ENCODE measurements at regions not wholly inside any gene's neighbourhood (a gene's known extent, or its start where the extent isn't known, plus 50 kb on each side); places are given as distances from the start of the nearest gene placed in this dataset.

GRCh38 chr3:99242271-99242670 lies 340.8 kb upstream of the DCBLD2 start:
- intact Hi-C loops (cut with DNase I): no loop called here
- Histone ChIP-seq H3K27ac (no peak overlapping the region), H3K9me3 (no peaks in the 10 kb centered on the region), H3K4me3 (no peak overlapping the region), H3K36me3 (no peaks in the 10 kb centered on the region), H3K4me1 (no peaks in the 10 kb centered on the region), H3K27me3 (no peaks in the 10 kb centered on the region)
- TF ChIP-seq POLR2A (IDR thresholded peaks at IDR 0.05) (no peak), CTCF (IDR thresholded peaks at IDR 0.05) (no peak)
- DNase-seq (ENCODE audit: extremely low spot score in 2 of 2): no peak

- intact Hi-C loops (cut with DNase I): no loop called here
- no peaks in the 10 kb centered on the region for H3K27me3 ChIP-seq
- H3K4me3 ChIP-seq: no peak overlapping the region
- H3K4me1 ChIP-seq: no peaks in the 10 kb centered on the region
- H3K27ac ChIP-seq: no peak overlapping the region
- H3K9me3 ChIP-seq: no peaks in the 10 kb centered on the region
- no peak for DNase-seq (ENCODE audit: extremely low spot score in 2 of 2)
- H3K36me3 ChIP-seq: no peaks in the 10 kb centered on the region
- TF ChIP-seq CTCF (IDR thresholded peaks at IDR 0.05): no peak
- TF ChIP-seq POLR2A (IDR thresholded peaks at IDR 0.05): no peak
- no peak for TF ChIP-seq POLR2AphosphoS5 (IDR thresholded peaks at IDR 0.05; ENCODE audit: insufficient read depth in 1 of 2, low read depth in 1 of 2)
Measured at GRCh38 chr3:99240700-99241099, 339.2 kb upstream of the DCBLD2 start.

GRCh38 chr3:99236576-99236975 lies 335.1 kb upstream of the DCBLD2 start:
- Histone ChIP-seq H3K27ac (no peak overlapping the region), H3K4me3 (no peak overlapping the region), H3K27me3 (no peaks in the 10 kb centered on the region), H3K36me3 (no peaks in the 10 kb centered on the region), H3K9me3 (no peaks in the 10 kb centered on the region), H3K4me1 (no peaks in the 10 kb centered on the region)
- no peak for DNase-seq (ENCODE audit: extremely low spot score in 2 of 2)
- TF ChIP-seq POLR2AphosphoS5 (IDR thresholded peaks at IDR 0.05; ENCODE audit: insufficient read depth in 1 of 2, low read depth in 1 of 2) (no peak), POLR2A (IDR thresholded peaks at IDR 0.05) (no peak), CTCF (IDR thresholded peaks at IDR 0.05) (no peak)
- intact Hi-C loops (cut with DNase I): no loop called here

- H3K4me1 ChIP-seq: no peaks in the 10 kb centered on the region
- no peaks in the 10 kb centered on the region for H3K27me3 ChIP-seq
- no peaks in the 10 kb centered on the region for H3K9me3 ChIP-seq
- intact Hi-C loops (cut with DNase I): no loop called here
- no peak for DNase-seq (ENCODE audit: extremely low spot score in 2 of 2)
- H3K36me3 ChIP-seq: no peaks in the 10 kb centered on the region
- H3K4me3 ChIP-seq: no peak overlapping the region
- no peak for TF ChIP-seq POLR2A (IDR thresholded peaks at IDR 0.05)
- TF ChIP-seq POLR2AphosphoS5 (IDR thresholded peaks at IDR 0.05; ENCODE audit: insufficient read depth in 1 of 2, low read depth in 1 of 2): no peak
- no peak for TF ChIP-seq CTCF (IDR thresholded peaks at IDR 0.05)
- H3K27ac ChIP-seq: no peak overlapping the region
Measured at GRCh38 chr3:99232696-99233095, 331.2 kb upstream of the DCBLD2 start.

- intact Hi-C loops (cut with DNase I): no loop called here
- no peaks in the 10 kb centered on the region for H3K27me3 ChIP-seq
- no peak for TF ChIP-seq POLR2AphosphoS5 (IDR thresholded peaks at IDR 0.05; ENCODE audit: insufficient read depth in 1 of 2, low read depth in 1 of 2)
- no peaks in the 10 kb centered on the region for H3K9me3 ChIP-seq
- no peak overlapping the region for H3K4me3 ChIP-seq
- no peak overlapping the region for H3K27ac ChIP-seq
- H3K4me1 ChIP-seq: no peaks in the 10 kb centered on the region
- no peak for DNase-seq (ENCODE audit: extremely low spot score in 2 of 2)
- H3K36me3 ChIP-seq: no peaks in the 10 kb centered on the region
Measured at GRCh38 chr3:99218468-99218867, 317.0 kb upstream of the DCBLD2 start.

- H3K36me3 ChIP-seq: no peaks in the 10 kb centered on the region
- no peak overlapping the region for H3K4me3 ChIP-seq
- no peaks in the 10 kb centered on the region for H3K27me3 ChIP-seq
- no peak for DNase-seq (ENCODE audit: extremely low spot score in 2 of 2)
- intact Hi-C loops (cut with DNase I): no loop called here
- TF ChIP-seq POLR2A (IDR thresholded peaks at IDR 0.05): no peak
- no peaks in the 10 kb centered on the region for H3K4me1 ChIP-seq
- no peaks in the 10 kb centered on the region for H3K9me3 ChIP-seq
- H3K27ac ChIP-seq: no peak overlapping the region
Measured at GRCh38 chr3:99212969-99213368, 311.5 kb upstream of the DCBLD2 start.
